ENCODE measurements at regions not wholly inside any gene's neighbourhood (a gene's known extent, or its start where the extent isn't known, plus 50 kb on each side); places are given as distances from the start of the nearest gene placed in this dataset.
A peak's percentile ranks its signal among the peaks of the same experiment; 100 is the strongest.

GRCh38 chr7:127504715-127505114 lies 80.7 kb downstream of the GCC1 start:
- peak; percentile 23 for DNase-seq (ENCODE audit: low read depth)
- H3K4me3 ChIP-seq (ENCODE audit: control insufficient read depth, low read depth, low read length) = no peak overlapping the region
- TF ChIP-seq CTCF (conservative IDR thresholded peaks at IDR 0.05; ENCODE audit: control insufficient read depth, insufficient read depth, low read depth, low read length) = peak; percentile 59

GRCh38 chr7:127501817-127502216 lies 83.6 kb downstream of the GCC1 start:
- DNase-seq (ENCODE audit: low read depth) = no peak
- TF ChIP-seq CTCF (conservative IDR thresholded peaks at IDR 0.05; ENCODE audit: control insufficient read depth, insufficient read depth, low read depth, low read length) = no peak
- no peak overlapping the region for H3K4me3 ChIP-seq (ENCODE audit: control insufficient read depth, low read depth, low read length)

GRCh38 chr7:127487381-127487780 lies 94.9 kb upstream of the ZNF800 start:
- no peak for TF ChIP-seq CTCF (conservative IDR thresholded peaks at IDR 0.05; ENCODE audit: control insufficient read depth, insufficient read depth, low read depth, low read length)
- no peak for DNase-seq (ENCODE audit: low read depth)
- H3K4me3 ChIP-seq (ENCODE audit: control insufficient read depth, low read depth, low read length) = no peak overlapping the region

- DNase-seq (ENCODE audit: low read depth) = peak; percentile 10
- TF ChIP-seq CTCF (conservative IDR thresholded peaks at IDR 0.05; ENCODE audit: control insufficient read depth, insufficient read depth, low read depth, low read length) = peak; percentile 24
These were observed 94.1 kb upstream of the ZNF800 start for GRCh38 chr7:127486654-127487053.

GRCh38 chr7:127485482-127485881 lies 93.0 kb upstream of the ZNF800 start:
- no peak for TF ChIP-seq CTCF (conservative IDR thresholded peaks at IDR 0.05; ENCODE audit: control insufficient read depth, insufficient read depth, low read depth, low read length)
- H3K4me3 ChIP-seq (ENCODE audit: control insufficient read depth, low read depth, low read length) = no peak overlapping the region
- no peak for DNase-seq (ENCODE audit: low read depth)

More at GRCh38 chr7:127486654-127487053, 94.1 kb upstream of the ZNF800 start:
- H3K4me3 ChIP-seq (ENCODE audit: control insufficient read depth, low read depth, low read length) = no peak overlapping the region

- no peak for DNase-seq (ENCODE audit: low read depth)
- TF ChIP-seq CTCF (conservative IDR thresholded peaks at IDR 0.05; ENCODE audit: control insufficient read depth, insufficient read depth, low read depth, low read length) = no peak
- H3K4me3 ChIP-seq (ENCODE audit: control insufficient read depth, low read depth, low read length) = no peak overlapping the region
These were observed 92.4 kb upstream of the ZNF800 start for GRCh38 chr7:127484954-127485353.

- TF ChIP-seq CTCF (conservative IDR thresholded peaks at IDR 0.05; ENCODE audit: control insufficient read depth, insufficient read depth, low read depth, low read length) = no peak
- no peak overlapping the region for H3K4me3 ChIP-seq (ENCODE audit: control insufficient read depth, low read depth, low read length)
- DNase-seq (ENCODE audit: low read depth) = no peak
These were observed 86.0 kb upstream of the ZNF800 start for GRCh38 chr7:127478461-127478860.

All from fibroblast of mammary gland (primary cell).